NB4 (cell line): ENCODE measurements at regions not wholly inside any gene's neighbourhood (a gene's known extent, or its start where the extent isn't known, plus 50 kb on each side); places are given as distances from the start of the nearest gene placed in this dataset.

Source experiments
- DNase-seq: peaks from one replicate; pipeline ENCODE4 v3.0.0; 2010; ENCODE audit warnings: low read depth
- H3K4me3 ChIP-seq: one replicate; pipeline ENCODE4 v1.5.1; 2011; ENCODE audit warnings: mild to moderate bottlenecking, low read depth, low read length, moderate library complexity
- CTCF ChIP-seq: IDR thresholded peaks from one replicate; pipeline ENCODE4 v1.5.1; 2012; ENCODE audit warnings: low read depth, low read length
- MAX ChIP-seq: IDR thresholded peaks from 2 replicates; pipeline ENCODE4 v1.6.1; 2011; ENCODE audit warnings: low read depth, low read length
- MYC ChIP-seq: IDR thresholded peaks from 2 replicates; pipeline ENCODE4 v1.6.1; 2011; ENCODE audit warnings: low read depth, low read length
- POLR2A ChIP-seq: IDR thresholded peaks from 2 replicates; pipeline ENCODE4 v1.6.1; 2011; ENCODE audit warnings: mild to moderate bottlenecking; ENCODE audit not compliant: insufficient read length; ENCODE audit errors: extremely low read depth

- TF ChIP-seq POLR2A (no peak), MAX (no peak), MYC (no peak), CTCF (no peak)
- no peak overlapping the region for H3K4me3 ChIP-seq
- no peak for DNase-seq
Measured at GRCh38 chr7:68200051-68200670, 1203.5 kb downstream of the TYW1 start.

DNA sequence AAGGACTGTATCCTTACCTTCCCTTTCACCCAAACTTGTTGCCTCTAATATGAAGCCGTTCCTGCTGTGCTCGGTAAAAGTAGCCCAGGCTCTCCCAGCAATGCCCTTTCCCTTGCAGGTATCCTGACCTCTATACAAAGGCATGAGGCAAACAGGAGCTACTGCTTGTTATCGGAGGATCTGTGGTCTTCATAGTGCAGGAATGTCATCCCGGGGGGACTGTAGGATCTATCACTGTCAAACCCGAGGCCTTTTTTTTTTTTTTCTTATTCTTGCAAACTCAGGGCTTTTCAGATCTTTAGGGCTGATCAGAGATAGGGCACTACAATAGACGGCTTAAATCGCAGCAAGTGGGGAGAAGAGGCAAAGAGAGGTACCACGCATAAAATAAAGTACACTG lies 1206.6 kb downstream of the TYW1 start:
- DNase-seq = no peak
- H3K4me3 ChIP-seq = no peak overlapping the region
- TF ChIP-seq MAX = no peak
- TF ChIP-seq MYC = no peak
- no peak for TF ChIP-seq CTCF
- TF ChIP-seq POLR2A = no peak

GRCh38 chr7:68205826-68206225 lies 1209.2 kb downstream of the TYW1 start:
- no peak for TF ChIP-seq POLR2A
- no peak for TF ChIP-seq MAX
- no peak for TF ChIP-seq MYC
- no peak for TF ChIP-seq CTCF
- H3K4me3 ChIP-seq = no peak overlapping the region
- no peak for DNase-seq

DNA sequence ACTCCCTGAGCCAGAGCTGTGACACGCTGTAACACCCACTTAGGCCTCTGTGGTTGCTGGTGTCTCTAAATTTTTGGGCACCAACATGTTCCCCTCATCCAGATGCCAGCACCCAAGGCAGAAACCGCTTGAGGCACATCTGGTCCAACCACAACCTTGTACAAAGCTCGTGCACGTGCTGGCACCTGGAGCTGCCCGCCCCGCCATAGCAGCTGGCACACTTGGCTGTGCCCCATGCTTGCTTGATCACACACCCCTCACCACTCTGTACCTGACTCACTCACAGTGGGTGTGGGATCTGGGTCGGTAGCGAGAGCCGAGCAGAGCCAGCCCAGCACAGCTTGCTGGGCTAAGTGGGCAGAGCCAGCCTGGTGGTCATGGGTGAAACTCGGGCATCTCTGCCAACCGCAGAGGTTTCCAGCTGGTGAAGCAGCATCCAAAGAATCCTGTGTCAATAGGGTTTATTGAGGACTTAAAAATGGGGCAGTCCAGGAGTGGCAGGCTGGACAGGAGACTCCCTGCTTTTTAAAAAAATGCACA lies 1210.4 kb downstream of the TYW1 start:
- DNase-seq = no peak
- H3K4me3 ChIP-seq = no peak overlapping the region
- TF ChIP-seq POLR2A = no peak

DNA sequence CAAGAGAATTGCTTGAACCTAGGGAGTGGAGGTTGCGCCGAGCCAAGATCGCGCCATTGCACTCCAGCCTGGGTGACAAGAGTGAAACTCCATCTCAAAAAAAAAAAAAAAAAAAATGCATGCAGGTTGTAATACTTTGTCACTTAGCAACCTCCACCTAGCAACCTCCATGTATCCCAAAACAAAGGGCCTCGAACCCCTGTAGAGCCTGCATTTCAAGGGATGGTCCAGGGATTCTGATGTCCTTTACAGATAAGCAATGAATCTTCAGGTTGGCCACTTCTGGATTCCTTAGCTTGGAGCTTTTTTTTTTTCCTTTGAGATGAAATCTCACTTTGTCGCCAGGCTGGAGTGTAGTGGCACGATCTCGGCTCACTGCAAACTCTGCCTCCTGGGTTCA lies 1211.0 kb downstream of the TYW1 start:
- TF ChIP-seq POLR2A (no peak), CTCF (no peak), MAX (no peak), MYC (no peak)
- no peak overlapping the region for H3K4me3 ChIP-seq
- no peak for DNase-seq

DNA sequence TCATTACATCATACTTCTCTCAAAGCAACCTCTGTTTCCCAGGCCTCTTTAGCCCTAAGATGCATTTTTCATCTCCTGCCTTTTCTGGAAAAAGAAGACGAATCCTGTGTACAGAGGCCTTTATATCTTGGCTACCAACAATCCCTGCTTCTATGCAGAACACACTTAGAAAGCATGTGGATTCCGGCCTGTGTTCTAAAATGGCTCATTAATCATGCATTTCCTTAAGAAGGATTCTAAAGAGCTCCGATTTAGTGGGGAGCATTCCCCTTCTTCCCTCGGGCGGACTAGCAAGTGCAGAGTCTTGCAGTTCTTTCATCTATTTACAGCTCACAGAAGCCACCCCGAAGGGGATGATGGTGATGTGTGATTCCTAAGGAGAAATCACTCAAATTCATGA lies 1212.9 kb downstream of the TYW1 start:
- H3K4me3 ChIP-seq = no peak overlapping the region
- no peak for DNase-seq
- TF ChIP-seq MAX (no peak), POLR2A (no peak), MYC (no peak), CTCF (no peak)
